COLO829 (cell line): ENCODE measurements at regions not wholly inside any gene's neighbourhood (a gene's known extent, or its start where the extent isn't known, plus 50 kb on each side); places are given as distances from the start of the nearest gene placed in this dataset.

ENCODE experiments used
- DNase-seq: peaks from one replicate; pipeline ENCODE4 v3.0.0; 2012; ENCODE audit warnings: low spot score

- DNase-seq: peak; percentile 81
Measured at GRCh38 chr18:48488388-48488850, 50.4 kb upstream of the CTIF start.

- no peak for DNase-seq
Measured at GRCh38 chr18:48486754-48487153, 52.1 kb upstream of the CTIF start.

- no peak for DNase-seq
Measured at GRCh38 chr18:48485828-48486405, 52.9 kb upstream of the CTIF start.

- no peak for DNase-seq
Measured at GRCh38 chr18:48481092-48481491, 57.7 kb upstream of the CTIF start.

GRCh38 chr18:48479531-48479930 lies 59.3 kb upstream of the CTIF start:
- DNase-seq: no peak

GRCh38 chr18:48477348-48477747 lies 61.5 kb upstream of the CTIF start:
- no peak for DNase-seq

- no peak for DNase-seq
Measured at GRCh38 chr18:48476550-48476917, 62.3 kb upstream of the CTIF start.

GRCh38 chr18:48475635-48476549 lies 62.9 kb upstream of the CTIF start:
- peak; percentile 70 for DNase-seq

- no peak for DNase-seq
Measured at GRCh38 chr18:48473816-48474215, 64.6 kb upstream of the ZBTB7C start.

- DNase-seq: no peak
Measured at GRCh38 chr18:48472610-48473009, 63.4 kb upstream of the ZBTB7C start.

GRCh38 chr18:48470484-48471180 lies 61.4 kb upstream of the ZBTB7C start:
- DNase-seq: no peak

- no peak for DNase-seq
Measured at GRCh38 chr18:48468151-48468550, 59.0 kb upstream of the ZBTB7C start.

- no peak for DNase-seq
Measured at GRCh38 chr18:48467231-48467630, 58.0 kb upstream of the ZBTB7C start.

GRCh38 chr18:48462510-48462909 lies 53.3 kb upstream of the ZBTB7C start:
- DNase-seq: no peak

GRCh38 chr18:48460929-48461583 lies 51.9 kb upstream of the ZBTB7C start:
- DNase-seq: peak; percentile 40

GRCh38 chr18:48459465-48459864 lies 50.3 kb upstream of the ZBTB7C start:
- no peak for DNase-seq

GRCh38 chr18:48459016-48459415 lies 49.8 kb upstream of the ZBTB7C start:
- DNase-seq: no peak
